ENCODE measurements at regions not wholly inside any gene's neighbourhood (a gene's known extent, or its start where the extent isn't known, plus 50 kb on each side); places are given as distances from the start of the nearest gene placed in this dataset.

GRCh38 chr7:53351681-53352080, 316.2 kb downstream of the POM121L12 start (continued):
- no peak for TF ChIP-seq ZBTB20 (tag by site-specific recombination; IDR thresholded peaks at IDR 0.05)
- TF ChIP-seq ZNF701 (tag by site-specific recombination; IDR thresholded peaks at IDR 0.05): no peak
- no peak for TF ChIP-seq ZNF585B (tag by site-specific recombination; IDR thresholded peaks at IDR 0.05)
- no peak for TF ChIP-seq ZFP37 (tag by site-specific recombination; IDR thresholded peaks at IDR 0.05)
- no peak for TF ChIP-seq ZBTB26 (tag by site-specific recombination; optimal IDR thresholded peaks at IDR 0.05)
- TF ChIP-seq ZNF148 (tag by site-specific recombination; IDR thresholded peaks at IDR 0.05; ENCODE audit: borderline replicate concordance): no peak
- no peak for TF ChIP-seq ZNF561 (tag by site-specific recombination; IDR thresholded peaks at IDR 0.05; ENCODE audit: borderline replicate concordance)

GRCh38 chr7:53358269-53358668, 322.8 kb downstream of the POM121L12 start:
- POLR2A ChIA-PET: no interaction called here
- Histone ChIP-seq H3K4me3 (ENCODE audit: low read depth, low read length) (no peak overlapping the region), H3K9me3 (ENCODE audit: control insufficient read depth, insufficient read depth, low read depth, low read length) (no peaks in the 10 kb centered on the region)

More at GRCh38 chr7:53358269-53358668, 322.8 kb downstream of the POM121L12 start:
- CTCF ChIA-PET: no interaction called here
- Histone ChIP-seq H3K36me3 (ENCODE audit: control insufficient read depth in 2 of 2, insufficient read depth in 1 of 2, low read length in 2 of 2) (no peaks in the 10 kb centered on the region), H3K27ac (ENCODE audit: extremely low read depth, low read depth, low read length) (no peak overlapping the region), H3K4me1 (ENCODE audit: control insufficient read depth, insufficient read depth, low read length) (no peaks in the 10 kb centered on the region)
- TF ChIP-seq ZNF624 (tag by site-specific recombination; IDR thresholded peaks at IDR 0.05): no peak
- TF ChIP-seq PRDM1 (tag by site-specific recombination; IDR thresholded peaks at IDR 0.05): no peak
- TF ChIP-seq ZNF621 (tag by site-specific recombination; IDR thresholded peaks at IDR 0.05): no peak
- no peak for TF ChIP-seq ZNF629 (tag by site-specific recombination; IDR thresholded peaks at IDR 0.05)
- TF ChIP-seq ZNF211 (tag by site-specific recombination; IDR thresholded peaks at IDR 0.05; ENCODE audit: low read depth): no peak
- TF ChIP-seq ZNF513 (tag by site-specific recombination; IDR thresholded peaks at IDR 0.05): no peak
- no peak for TF ChIP-seq ZNF558 (tag by site-specific recombination; IDR thresholded peaks at IDR 0.05)
- no peak for TF ChIP-seq IKZF3 (tag by site-specific recombination; IDR thresholded peaks at IDR 0.05)
- TF ChIP-seq ZNF623 (tag by site-specific recombination; IDR thresholded peaks at IDR 0.05): no peak
- TF ChIP-seq ZNF707 (tag by site-specific recombination; IDR thresholded peaks at IDR 0.05): no peak
- no peak for TF ChIP-seq SCRT1 (tag by site-specific recombination; IDR thresholded peaks at IDR 0.05; ENCODE audit: borderline replicate concordance)
- no peak for TF ChIP-seq CTCF (tag by site-specific recombination; IDR thresholded peaks at IDR 0.05)
- TF ChIP-seq SETDB1 (IDR thresholded peaks at IDR 0.05; ENCODE audit: insufficient read length, low read length): no peak
- no peak for TF ChIP-seq ZNF549 (tag by site-specific recombination; IDR thresholded peaks at IDR 0.05)
- no peak for TF ChIP-seq ZNF292 (tag by site-specific recombination; IDR thresholded peaks at IDR 0.05; ENCODE audit: borderline replicate concordance, low read depth)
- TF ChIP-seq ZNF37A (tag by site-specific recombination; IDR thresholded peaks at IDR 0.05): no peak
